ENCODE measurements at regions not wholly inside any gene's neighbourhood (a gene's known extent, or its start where the extent isn't known, plus 50 kb on each side); places are given as distances from the start of the nearest gene placed in this dataset.

GRCh38 chr20:4084721-4085120 is 63.9 kb upstream of the SMOX start:
- Histone ChIP-seq H3K27ac (ENCODE audit: extremely low read depth, low read depth, low read length) (no peak overlapping the region), H3K9me3 (ENCODE audit: control insufficient read depth, insufficient read depth, low read depth, low read length) (no peaks in the 10 kb centered on the region), H3K36me3 (ENCODE audit: control insufficient read depth in 2 of 2, insufficient read depth in 1 of 2, low read length in 2 of 2) (no peaks in the 10 kb centered on the region), H3K4me3 (ENCODE audit: low read depth, low read length) (no peak overlapping the region), H3K4me1 (ENCODE audit: control insufficient read depth, insufficient read depth, low read length) (peaks cover 4% of the 10 kb centered on the region; the same call in 1 of the 2 replicates)
- POLR2A ChIA-PET = interaction anchor here (0.5 to 1.1 kb wide), 3 partner anchors 46 to 115 kb away, joined by 3 to 5 read pairs (median 3); no protein-coding TSS in a partner anchor
- CTCF ChIA-PET = interaction anchor here (0.6 to 4.3 kb wide), 35 partner anchors 8 to 568 kb away, joined by 3 to 65 read pairs (median 4); partner anchors contain the start of gene RNF24
- TF ChIP-seq ZNF324 (tag by site-specific recombination; IDR thresholded peaks at IDR 0.05) (no peak), ZNF223 (tag by site-specific recombination; IDR thresholded peaks at IDR 0.05) (no peak), REST (tag by site-specific recombination; IDR thresholded peaks at IDR 0.05) (no peak), ZNF645 (tag by site-specific recombination; IDR thresholded peaks at IDR 0.05) (no peak), ZNF148 (tag by site-specific recombination; IDR thresholded peaks at IDR 0.05; ENCODE audit: borderline replicate concordance) (no peak), ZNF391 (tag by site-specific recombination; IDR thresholded peaks at IDR 0.05; ENCODE audit: borderline replicate concordance, low read depth) (no peak), ZFP37 (tag by site-specific recombination; IDR thresholded peaks at IDR 0.05) (no peak), KLF17 (tag by site-specific recombination; IDR thresholded peaks at IDR 0.05) (no peak), ZNF600 (tag by site-specific recombination; IDR thresholded peaks at IDR 0.05) (no peak), ZNF184 (tag by site-specific recombination; IDR thresholded peaks at IDR 0.05) (no peak), ZNF596 (tag by site-specific recombination; IDR thresholded peaks at IDR 0.05) (no peak), ZNF677 (tag by site-specific recombination; IDR thresholded peaks at IDR 0.05) (no peak), PATZ1 (tag by site-specific recombination; IDR thresholded peaks at IDR 0.05) (no peak), HOXD13 (CRISPR knock-in tag; IDR thresholded peaks at IDR 0.05; ENCODE audit: borderline replicate concordance) (no peak), ZNF248 (tag by site-specific recombination; IDR thresholded peaks at IDR 0.05) (no peak), GLIS1 (tag by site-specific recombination; IDR thresholded peaks at IDR 0.05) (no peak), YY2 (tag by site-specific recombination; IDR thresholded peaks at IDR 0.05) (no peak), SCRT2 (tag by site-specific recombination; IDR thresholded peaks at IDR 0.05) (no peak)

Measured in HEK293 (cell line).